Cardiac fibroblast (primary cell): ENCODE measurements at regions not wholly inside any gene's neighbourhood (a gene's known extent, or its start where the extent isn't known, plus 50 kb on each side); places are given as distances from the start of the nearest gene placed in this dataset.
"Not testable (repeated sequence)": the region's sequence is repeated elsewhere in the genome, so short reads cannot be mapped to it uniquely, and the experiment has no call there.

ENCODE experiments used
- DNase-seq, 2 donors: peaks; one replicate each; pipeline versions ENCODE4 v3.0.0 to v3.0.0-alpha.2; 2010; ENCODE audit warnings: low read depth in 2 of 2
- H3K4me3 ChIP-seq, 2 donors: replicated peaks in 1 of 2; 1 replicate in 1 of 2; 2 replicates in 1 of 2; pipeline ENCODE4 v1.5.1; 2011; ENCODE audit warnings: low read depth in 2 of 2, low read length in 2 of 2, mild to moderate bottlenecking in 2 of 2, moderate library complexity in 1 of 2
- CTCF ChIP-seq: IDR thresholded peaks from one replicate; pipeline ENCODE4 v1.5.1; 2011; ENCODE audit warnings: low read depth, mild to moderate bottlenecking, low read length, inconsistent platforms

GRCh38 chr22:22366537-22366936 lies 122.0 kb downstream of the VPREB1 start:
- no peak overlapping the region for H3K4me3 ChIP-seq
- TF ChIP-seq CTCF: no peak
- no peak for DNase-seq

- H3K4me3 ChIP-seq: no peak overlapping the region
- DNase-seq: no peak
- TF ChIP-seq CTCF: no peak
Measured at GRCh38 chr22:22368516-22368915, 123.9 kb downstream of the VPREB1 start.

DNA sequence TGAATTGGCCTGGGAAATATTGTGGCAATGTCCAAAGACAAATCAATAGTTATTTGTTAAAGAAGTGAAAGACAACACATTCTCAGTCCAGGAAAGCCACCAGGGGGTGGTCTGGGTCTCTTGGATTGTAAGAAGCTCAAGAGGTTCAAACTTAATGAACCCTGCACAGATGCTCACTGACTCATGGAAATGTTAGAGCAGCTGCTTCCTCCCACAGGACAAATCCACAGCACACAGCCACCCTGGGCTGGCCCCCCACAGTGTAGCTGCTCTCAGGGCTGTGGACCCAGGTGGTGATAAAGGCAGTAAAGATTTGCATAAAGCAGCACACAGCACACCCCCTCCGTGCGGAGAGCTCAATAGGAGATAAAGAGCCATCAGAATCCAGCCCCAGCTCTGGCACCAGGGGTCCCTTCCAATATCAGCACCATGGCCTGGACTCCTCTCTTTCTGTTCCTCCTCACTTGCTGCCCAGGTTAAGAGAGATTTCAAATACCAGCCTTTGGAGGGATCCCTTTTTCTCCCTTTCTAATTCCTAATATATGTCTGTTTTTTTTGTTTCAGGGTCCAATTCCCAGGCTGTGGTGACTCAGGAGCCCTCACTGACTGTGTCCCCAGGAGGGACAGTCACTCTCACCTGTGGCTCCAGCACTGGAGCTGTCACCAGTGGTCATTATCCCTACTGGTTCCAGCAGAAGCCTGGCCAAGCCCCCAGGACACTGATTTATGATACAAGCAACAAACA lies 124.8 kb downstream of the VPREB1 start:
- H3K4me3 ChIP-seq: not testable (repeated sequence)
- peak; percentile 2 to 5 for DNase-seq

GRCh38 chr22:22369964-22370270 lies 125.3 kb downstream of the VPREB1 start:
- no peak for DNase-seq
- H3K4me3 ChIP-seq: no peak overlapping the region
- no peak for TF ChIP-seq CTCF

DNA sequence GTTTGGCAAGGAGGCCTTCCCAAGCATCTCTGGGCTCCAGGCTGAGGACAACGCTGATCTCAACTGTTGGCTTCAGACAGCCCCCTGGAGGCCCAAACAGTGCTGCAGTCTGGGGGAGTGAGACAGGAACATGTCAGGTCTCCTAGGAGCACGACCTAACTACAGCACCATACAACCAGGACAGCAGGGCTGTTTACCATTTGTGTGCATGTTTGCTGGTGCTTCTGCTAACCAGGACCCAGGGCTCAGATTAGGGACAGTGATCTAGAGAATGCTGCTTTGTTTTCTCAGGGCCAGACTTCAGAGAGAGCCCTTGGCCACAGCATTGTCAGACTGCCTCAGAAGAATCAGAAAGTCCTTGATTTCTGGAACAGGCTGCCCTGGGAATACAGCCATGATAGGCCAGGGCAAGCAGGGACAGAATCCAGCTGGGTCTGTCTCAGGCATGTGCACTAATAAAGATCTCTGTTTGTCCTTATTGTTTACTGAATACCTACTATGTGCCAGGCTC lies 126.5 kb downstream of the VPREB1 start:
- peak in 1 of 2 donors; percentile 2 for DNase-seq
- no peak for TF ChIP-seq CTCF
- H3K4me3 ChIP-seq: no peak overlapping the region

DNA sequence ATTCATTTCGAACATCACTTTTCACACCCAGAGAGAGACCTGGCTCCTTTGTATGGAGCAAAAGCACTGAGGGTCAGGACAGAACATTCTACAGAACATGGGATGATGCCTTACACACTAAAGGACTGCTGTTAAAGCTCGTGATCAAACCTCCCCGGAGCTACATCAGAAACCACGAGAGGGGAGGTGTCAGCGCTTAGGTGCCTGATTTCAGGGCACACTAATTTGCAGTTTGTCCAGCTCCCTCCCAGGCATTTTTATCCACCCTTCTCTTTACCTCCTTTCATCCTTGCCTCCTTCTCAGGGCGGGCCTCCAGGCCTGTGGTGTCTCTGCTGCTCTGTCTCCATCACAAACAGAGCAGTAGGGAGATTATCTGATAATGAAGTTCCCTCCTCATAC lies 127.5 kb downstream of the VPREB1 start:
- no peak for DNase-seq
- no peak overlapping the region for H3K4me3 ChIP-seq
- no peak for TF ChIP-seq CTCF

GRCh38 chr22:22374163-22374562 lies 129.6 kb downstream of the VPREB1 start:
- no peak for DNase-seq
- no peak for TF ChIP-seq CTCF
- no peak overlapping the region for H3K4me3 ChIP-seq
